ENCODE measurements at regions not wholly inside any gene's neighbourhood (a gene's known extent, or its start where the extent isn't known, plus 50 kb on each side); places are given as distances from the start of the nearest gene placed in this dataset.

DNA sequence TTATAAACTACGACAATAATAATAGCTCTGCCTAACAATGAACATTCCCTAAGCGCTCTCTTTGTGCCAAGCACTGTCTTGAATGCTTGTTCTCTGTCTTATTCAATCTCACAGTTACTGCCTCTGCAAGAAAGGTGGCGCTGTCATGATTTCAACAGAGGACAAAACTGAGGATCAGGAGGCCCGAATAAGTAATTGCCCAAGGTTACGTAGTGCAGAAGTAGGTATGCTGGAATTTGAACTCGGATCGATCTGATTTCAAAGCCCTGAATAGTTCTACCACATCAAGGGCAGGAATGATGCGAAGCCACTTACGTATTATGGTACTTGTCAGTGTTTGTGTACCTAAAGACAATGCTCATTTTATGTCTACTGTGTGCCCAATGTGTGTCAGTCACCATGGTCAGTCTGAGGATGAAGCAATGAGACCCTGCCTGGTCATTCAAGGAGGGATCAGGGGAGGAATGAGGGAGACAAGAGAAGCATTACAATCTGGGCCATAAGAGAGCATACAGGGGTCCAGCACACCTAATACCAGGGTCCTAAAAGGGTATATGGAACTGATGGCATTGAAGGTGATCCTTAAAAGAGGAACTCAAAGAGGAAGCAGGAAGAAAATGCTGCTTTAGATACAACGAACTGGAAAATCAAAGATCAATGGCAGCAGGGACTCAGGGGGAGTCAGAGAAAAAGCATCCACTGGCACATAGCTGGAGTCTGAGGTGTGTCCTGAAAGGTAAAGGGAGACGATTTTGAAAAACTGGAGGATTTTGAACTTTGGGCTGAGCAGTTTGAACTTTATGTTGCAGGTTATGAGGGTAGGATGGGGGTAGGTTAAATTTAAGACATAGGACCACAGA is 389.2 kb downstream of the PLPP3 start:
- H3K9ac ChIP-seq (ENCODE audit: insufficient read length): no peak overlapping the region
- TF ChIP-seq FOXP2 (optimal IDR thresholded peaks at IDR 0.05; ENCODE audit: control extremely low read depth, extremely low read length, insufficient read depth) (no peak), POLR2AphosphoS5 (IDR thresholded peaks at IDR 0.05; ENCODE audit: borderline replicate concordance, low read depth, low read length) (no peak), EZH2 (IDR thresholded peaks at IDR 0.05) (no peak)
- no peaks in the 10 kb centered on the region for H3K36me3 ChIP-seq (ENCODE audit: insufficient read depth, low read length)
- no peaks in the 10 kb centered on the region for H3K9me3 ChIP-seq (ENCODE audit: low read depth, low read length)
- H3K4me3 ChIP-seq: no peak overlapping the region
- no peak for DNase-seq (ENCODE audit: low read depth, low spot score)
- H3K27ac ChIP-seq: no peak overlapping the region

- Histone ChIP-seq H3K27ac (no peak overlapping the region), H3K36me3 (ENCODE audit: insufficient read depth, low read length) (no peaks in the 10 kb centered on the region), H3K4me3 (no peak overlapping the region), H3K9me3 (ENCODE audit: low read depth, low read length) (no peaks in the 10 kb centered on the region), H3K9ac (ENCODE audit: insufficient read length) (no peak overlapping the region)
- no peak for DNase-seq (ENCODE audit: low read depth, low spot score)
- TF ChIP-seq EZH2 (IDR thresholded peaks at IDR 0.05) (no peak), FOXP2 (optimal IDR thresholded peaks at IDR 0.05; ENCODE audit: control extremely low read depth, extremely low read length, insufficient read depth) (no peak), POLR2AphosphoS5 (IDR thresholded peaks at IDR 0.05; ENCODE audit: borderline replicate concordance, low read depth, low read length) (no peak)
These were observed 389.9 kb downstream of the PLPP3 start for GRCh38 chr1:56189454-56189853.

DNA sequence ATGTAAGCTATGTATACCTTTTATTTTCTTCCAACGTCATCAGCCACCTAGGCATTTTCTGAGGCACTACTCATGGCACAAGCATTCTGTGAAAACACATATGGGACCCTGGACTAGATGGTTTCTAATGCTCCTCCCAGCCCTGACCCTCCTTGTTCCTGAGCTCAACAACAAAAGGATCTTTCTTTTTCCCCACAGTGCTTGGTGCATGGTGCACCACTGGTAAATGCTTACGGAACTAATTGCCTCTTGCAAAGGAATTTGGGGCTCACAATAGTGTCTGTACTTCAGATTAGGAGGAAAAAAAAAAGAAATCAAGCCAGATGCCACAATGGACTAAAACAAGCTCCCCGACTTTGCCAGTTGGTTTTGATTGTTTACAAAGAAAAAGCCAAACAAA is 390.5 kb downstream of the PLPP3 start:
- no peaks in the 10 kb centered on the region for H3K9me3 ChIP-seq (ENCODE audit: low read depth, low read length)
- H3K27ac ChIP-seq: no peak overlapping the region
- H3K36me3 ChIP-seq (ENCODE audit: insufficient read depth, low read length): no peaks in the 10 kb centered on the region
- DNase-seq (ENCODE audit: low read depth, low spot score): no peak
- no peak overlapping the region for H3K9ac ChIP-seq (ENCODE audit: insufficient read length)
- no peak for TF ChIP-seq FOXP2 (optimal IDR thresholded peaks at IDR 0.05; ENCODE audit: control extremely low read depth, extremely low read length, insufficient read depth)
- TF ChIP-seq EZH2 (IDR thresholded peaks at IDR 0.05): no peak
- TF ChIP-seq POLR2AphosphoS5 (IDR thresholded peaks at IDR 0.05; ENCODE audit: borderline replicate concordance, low read depth, low read length): no peak
- H3K4me3 ChIP-seq: no peak overlapping the region

- Histone ChIP-seq H3K36me3 (ENCODE audit: insufficient read depth, low read length) (no peaks in the 10 kb centered on the region), H3K9ac (ENCODE audit: insufficient read length) (no peak overlapping the region), H3K4me3 (no peak overlapping the region), H3K9me3 (ENCODE audit: low read depth, low read length) (no peaks in the 10 kb centered on the region), H3K27ac (no peak overlapping the region)
- no peak for DNase-seq (ENCODE audit: low read depth, low spot score)
- TF ChIP-seq EZH2 (IDR thresholded peaks at IDR 0.05) (no peak), POLR2AphosphoS5 (IDR thresholded peaks at IDR 0.05; ENCODE audit: borderline replicate concordance, low read depth, low read length) (no peak)
These were observed 391.1 kb downstream of the PLPP3 start for GRCh38 chr1:56188221-56188620.

DNA sequence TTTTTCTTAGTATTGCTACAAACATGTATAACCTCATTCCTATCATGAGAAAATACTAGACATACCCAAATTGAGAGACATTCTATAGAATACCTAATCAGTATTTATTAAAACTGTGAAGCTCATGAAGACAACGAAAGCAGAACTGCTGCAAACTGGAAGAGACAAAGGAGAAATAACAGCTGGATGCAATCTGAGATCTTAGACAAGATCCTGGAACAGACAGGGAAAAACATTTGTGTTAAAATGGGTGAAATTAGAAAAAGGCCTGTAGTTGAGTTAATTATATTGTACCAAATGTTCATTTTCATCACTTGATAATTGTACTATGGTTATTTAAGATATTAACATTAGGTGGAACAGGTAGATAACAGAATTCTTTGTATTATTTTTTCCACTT is 392.0 kb downstream of the PLPP3 start:
- Histone ChIP-seq H3K9ac (ENCODE audit: insufficient read length) (no peak overlapping the region), H3K4me3 (no peak overlapping the region), H3K9me3 (ENCODE audit: low read depth, low read length) (no peaks in the 10 kb centered on the region), H3K27ac (no peak overlapping the region), H3K36me3 (ENCODE audit: insufficient read depth, low read length) (no peaks in the 10 kb centered on the region)
- no peak for TF ChIP-seq EZH2 (IDR thresholded peaks at IDR 0.05)
- no peak for TF ChIP-seq POLR2AphosphoS5 (IDR thresholded peaks at IDR 0.05; ENCODE audit: borderline replicate concordance, low read depth, low read length)
- no peak for TF ChIP-seq FOXP2 (optimal IDR thresholded peaks at IDR 0.05; ENCODE audit: control extremely low read depth, extremely low read length, insufficient read depth)
- no peak for DNase-seq (ENCODE audit: low read depth, low spot score)

DNA sequence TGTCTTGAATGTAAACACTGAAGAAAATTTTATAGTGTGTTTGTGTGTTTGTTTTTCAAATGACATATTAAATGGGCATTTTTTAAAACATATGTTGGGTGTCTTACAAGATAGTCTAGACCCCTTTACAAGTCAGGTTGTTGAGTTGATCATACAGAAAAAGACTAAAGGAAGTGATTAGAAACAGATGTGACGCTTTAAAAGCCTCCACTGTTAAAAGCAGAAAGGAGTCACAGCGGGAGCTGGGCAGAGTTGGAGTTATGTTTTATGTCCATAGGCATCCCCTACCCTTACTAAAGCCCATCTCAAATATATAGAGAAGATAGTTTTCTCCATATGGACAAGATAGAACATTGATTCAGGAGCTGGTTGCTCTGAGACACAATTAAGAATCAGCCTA is 393.9 kb downstream of the PLPP3 start:
- TF ChIP-seq EZH2 (IDR thresholded peaks at IDR 0.05): no peak
- no peak for TF ChIP-seq POLR2AphosphoS5 (IDR thresholded peaks at IDR 0.05; ENCODE audit: borderline replicate concordance, low read depth, low read length)
- no peak for TF ChIP-seq FOXP2 (optimal IDR thresholded peaks at IDR 0.05; ENCODE audit: control extremely low read depth, extremely low read length, insufficient read depth)
- Histone ChIP-seq H3K4me3 (no peak overlapping the region), H3K9ac (ENCODE audit: insufficient read length) (no peak overlapping the region), H3K9me3 (ENCODE audit: low read depth, low read length) (no peaks in the 10 kb centered on the region), H3K27ac (no peak overlapping the region), H3K36me3 (ENCODE audit: insufficient read depth, low read length) (no peaks in the 10 kb centered on the region)
- DNase-seq (ENCODE audit: low read depth, low spot score): no peak

- DNase-seq (ENCODE audit: low read depth, low spot score): no peak
- no peak overlapping the region for H3K4me3 ChIP-seq
These were observed 396.2 kb downstream of the PLPP3 start for GRCh38 chr1:56183151-56183550.

DNA sequence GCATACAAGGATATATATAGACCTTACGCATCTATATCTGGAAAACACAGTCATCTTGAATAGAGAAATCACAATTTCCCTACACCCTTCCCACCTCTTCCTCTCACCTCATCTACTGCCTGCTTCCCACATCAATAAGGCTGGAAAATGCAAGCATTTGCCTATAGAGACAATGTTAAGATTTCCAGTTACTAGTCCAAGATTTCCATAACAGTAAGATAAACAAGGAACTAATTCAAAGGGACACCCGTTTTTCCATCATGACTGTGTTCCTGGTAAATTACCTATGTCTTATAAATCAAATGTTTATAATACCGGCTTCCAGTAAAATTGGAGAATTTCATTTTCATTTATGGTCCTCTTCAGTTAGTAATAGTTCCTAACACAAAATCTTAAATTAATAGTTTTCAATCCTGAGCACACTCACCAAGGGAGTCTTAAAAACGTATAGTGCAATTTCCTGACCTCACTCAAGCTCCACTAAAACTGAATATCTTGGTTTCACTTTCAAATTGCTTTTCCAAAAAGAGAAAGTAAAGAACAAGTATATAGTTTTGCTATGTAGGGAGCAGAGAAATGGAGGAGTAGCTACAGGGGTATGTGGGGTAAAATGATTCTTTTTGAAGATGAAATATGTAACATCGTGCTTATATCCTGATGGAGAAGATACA is 398.7 kb downstream of the PLPP3 start:
- Histone ChIP-seq H3K9ac (ENCODE audit: insufficient read length) (no peak overlapping the region), H3K9me3 (ENCODE audit: low read depth, low read length) (no peaks in the 10 kb centered on the region), H3K27ac (no peak overlapping the region), H3K4me3 (no peak overlapping the region), H3K36me3 (ENCODE audit: insufficient read depth, low read length) (no peaks in the 10 kb centered on the region)
- DNase-seq (ENCODE audit: low read depth, low spot score): no peak
- TF ChIP-seq POLR2AphosphoS5 (IDR thresholded peaks at IDR 0.05; ENCODE audit: borderline replicate concordance, low read depth, low read length): no peak
- no peak for TF ChIP-seq EZH2 (IDR thresholded peaks at IDR 0.05)
- TF ChIP-seq FOXP2 (optimal IDR thresholded peaks at IDR 0.05; ENCODE audit: control extremely low read depth, extremely low read length, insufficient read depth): no peak

More at GRCh38 chr1:56183151-56183550, 396.2 kb downstream of the PLPP3 start:
- H3K9me3 ChIP-seq (ENCODE audit: low read depth, low read length): no peaks in the 10 kb centered on the region
- no peaks in the 10 kb centered on the region for H3K36me3 ChIP-seq (ENCODE audit: insufficient read depth, low read length)
- TF ChIP-seq EZH2 (IDR thresholded peaks at IDR 0.05) (no peak), FOXP2 (optimal IDR thresholded peaks at IDR 0.05; ENCODE audit: control extremely low read depth, extremely low read length, insufficient read depth) (no peak), POLR2AphosphoS5 (IDR thresholded peaks at IDR 0.05; ENCODE audit: borderline replicate concordance, low read depth, low read length) (no peak)
- H3K9ac ChIP-seq (ENCODE audit: insufficient read length): no peak overlapping the region
- no peak overlapping the region for H3K27ac ChIP-seq
